ENCODE measurements at regions not wholly inside any gene's neighbourhood (a gene's known extent, or its start where the extent isn't known, plus 50 kb on each side); places are given as distances from the start of the nearest gene placed in this dataset.

DNA sequence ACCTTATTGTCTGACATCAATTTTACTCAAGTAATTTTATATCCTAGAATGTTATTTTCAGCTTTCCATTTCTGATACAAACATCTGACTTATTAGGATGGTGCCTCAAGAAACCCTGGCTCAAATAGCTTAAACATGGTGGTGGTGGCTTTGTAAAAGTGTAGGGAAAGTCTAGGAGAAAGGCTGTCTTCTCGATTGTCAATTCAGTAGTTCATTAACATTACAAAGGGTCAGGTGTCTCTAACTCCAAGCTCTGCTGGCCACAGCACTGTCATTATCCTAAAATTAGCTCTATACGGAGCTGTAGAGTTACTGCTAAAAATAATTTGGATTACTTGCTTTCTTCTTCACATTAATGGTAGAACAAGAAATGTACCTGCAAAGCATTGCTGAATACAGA, 1360.1 kb upstream of the CDH6 start:
- Histone ChIP-seq H3K23ac (ENCODE audit: insufficient read length, low read depth, low read length) (no peak overlapping the region), H3K18ac (ENCODE audit: insufficient read length, low read depth, low read length) (no peak overlapping the region), H3K4ac (ENCODE audit: low read depth, low read length) (no peak overlapping the region), H2AFZ (ENCODE audit: low read length) (no peak overlapping the region), H3K27me3 (ENCODE audit: insufficient read depth, low read length) (no peaks in the 10 kb centered on the region), H3K27ac (ENCODE audit: insufficient read length, low read depth, low read length) (no peak overlapping the region), H3K4me2 (ENCODE audit: insufficient read depth, insufficient read length, low read length) (no peak overlapping the region), H4K8ac (replicated peaks; ENCODE audit: insufficient read length, low read depth, low read length) (no peak overlapping the region), H3K23me2 (ENCODE audit: insufficient read length, low read depth, low read length, poor library complexity, severe bottlenecking) (no peaks in the 10 kb centered on the region), H3K9ac (ENCODE audit: extremely low read depth, insufficient read length, low read length) (no peak overlapping the region), H2BK5ac (ENCODE audit: insufficient read length, low read length) (no peak overlapping the region), H3T11ph (ENCODE audit: low read length) (no peak overlapping the region), H2BK15ac (ENCODE audit: low read depth, low read length) (no peak overlapping the region), H3K4me1 (ENCODE audit: insufficient read depth, low read length) (no peaks in the 10 kb centered on the region), H3K79me2 (ENCODE audit: insufficient read depth, low read length) (no peaks in the 10 kb centered on the region), H3K79me1 (ENCODE audit: insufficient read depth, low read depth, low read length, poor library complexity, severe bottlenecking) (no peaks in the 10 kb centered on the region), H4K20me1 (ENCODE audit: control insufficient read depth, insufficient read depth, insufficient read length) (no peaks in the 10 kb centered on the region), H2AK5ac (ENCODE audit: insufficient read length, low read length) (no peak overlapping the region), H3K56ac (ENCODE audit: insufficient read length, low read depth, low read length) (no peak overlapping the region), H4K91ac (ENCODE audit: insufficient read length, low read depth, low read length) (no peak overlapping the region), H2BK20ac (ENCODE audit: low read depth, low read length, poor library complexity, severe bottlenecking) (no peak overlapping the region), H3K14ac (ENCODE audit: insufficient read depth, low read length) (no peak overlapping the region), H2BK120ac (ENCODE audit: low read depth, low read length, poor library complexity, severe bottlenecking) (no peak overlapping the region), H2BK12ac (ENCODE audit: insufficient read length, low read depth, low read length) (no peak overlapping the region), H3K9me3 (ENCODE audit: control insufficient read depth, low read depth, low read length) (no peaks in the 10 kb centered on the region), H4K5ac (ENCODE audit: insufficient read length, low read depth, low read length) (no peak overlapping the region)
- no peak overlapping the region for H3K4me3 Mint-ChIP-seq
- H3K4me1 Mint-ChIP-seq: peaks cover 13% of the 10 kb centered on the region in 2 experiments
- H3K36me3 Mint-ChIP-seq (ENCODE audit: insufficient read depth in 1 of 3, low read depth in 3 of 3): no peaks in the 10 kb centered on the region
- WGBS (ENCODE audit: extremely low coverage, insufficient read length, low lambda C conversion rate): no CpG with 5 or more reads among the region's 2 CpGs
- H3K27ac Mint-ChIP-seq: no peak overlapping the region
- no peaks in the 10 kb centered on the region; a peak in 2 of 5 replicates for H3K9me3 Mint-ChIP-seq
- no peak for DNase-seq
- no peaks in the 10 kb centered on the region; the same call in 1 of the 2 replicates for H3K27me3 Mint-ChIP-seq (ENCODE audit: low read depth)
- TF ChIP-seq, protein P1, sequence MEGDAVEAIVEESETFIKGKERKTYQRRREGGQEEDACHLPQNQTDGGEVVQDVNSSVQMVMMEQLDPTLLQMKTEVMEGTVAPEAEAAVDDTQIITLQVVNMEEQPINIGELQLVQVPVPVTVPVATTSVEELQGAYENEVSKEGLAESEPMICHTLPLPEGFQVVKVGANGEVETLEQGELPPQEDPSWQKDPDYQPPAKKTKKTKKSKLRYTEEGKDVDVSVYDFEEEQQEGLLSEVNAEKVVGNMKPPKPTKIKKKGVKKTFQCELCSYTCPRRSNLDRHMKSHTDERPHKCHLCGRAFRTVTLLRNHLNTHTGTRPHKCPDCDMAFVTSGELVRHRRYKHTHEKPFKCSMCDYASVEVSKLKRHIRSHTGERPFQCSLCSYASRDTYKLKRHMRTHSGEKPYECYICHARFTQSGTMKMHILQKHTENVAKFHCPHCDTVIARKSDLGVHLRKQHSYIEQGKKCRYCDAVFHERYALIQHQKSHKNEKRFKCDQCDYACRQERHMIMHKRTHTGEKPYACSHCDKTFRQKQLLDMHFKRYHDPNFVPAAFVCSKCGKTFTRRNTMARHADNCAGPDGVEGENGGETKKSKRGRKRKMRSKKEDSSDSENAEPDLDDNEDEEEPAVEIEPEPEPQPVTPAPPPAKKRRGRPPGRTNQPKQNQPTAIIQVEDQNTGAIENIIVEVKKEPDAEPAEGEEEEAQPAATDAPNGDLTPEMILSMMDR (conservative IDR thresholded peaks at IDR 0.05): no peak

Measured in H9 (cell line).